ENCODE measurements at regions not wholly inside any gene's neighbourhood (a gene's known extent, or its start where the extent isn't known, plus 50 kb on each side); places are given as distances from the start of the nearest gene placed in this dataset.

DNA sequence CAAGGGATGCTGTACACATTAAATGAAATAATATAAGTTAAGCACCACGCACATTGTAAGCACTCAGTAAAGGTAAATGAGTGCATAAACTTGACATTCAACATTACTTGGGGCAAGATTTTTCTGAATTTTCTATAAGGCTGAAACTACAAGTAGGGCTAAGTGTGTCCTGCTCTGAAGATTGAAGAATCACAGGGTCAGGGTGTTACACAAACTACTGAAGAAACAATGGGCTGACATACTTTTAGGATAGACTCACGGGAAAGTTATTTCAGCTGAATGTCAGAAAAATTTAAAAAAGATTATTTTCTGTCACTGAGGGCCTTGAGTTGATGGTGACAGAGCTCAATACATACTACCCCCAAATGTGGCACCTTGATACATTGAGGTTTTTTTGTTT, 644.2 kb upstream of the PLXNA2 start:
- no peak overlapping the region for H3K4me3 Mint-ChIP-seq
- peaks cover 2% of the 10 kb centered on the region for H3K9me3 Mint-ChIP-seq
- ATAC-seq (no peak), DNase-seq (ENCODE audit: low spot score) (no peak)
- H3K36me3 Mint-ChIP-seq = no peaks in the 10 kb centered on the region
- no peaks in the 10 kb centered on the region for H3K27me3 Mint-ChIP-seq
- H3K27ac Mint-ChIP-seq = no peak overlapping the region
- no peaks in the 10 kb centered on the region for H3K4me1 Mint-ChIP-seq (ENCODE audit: low read depth in 2 of 2)

DNA sequence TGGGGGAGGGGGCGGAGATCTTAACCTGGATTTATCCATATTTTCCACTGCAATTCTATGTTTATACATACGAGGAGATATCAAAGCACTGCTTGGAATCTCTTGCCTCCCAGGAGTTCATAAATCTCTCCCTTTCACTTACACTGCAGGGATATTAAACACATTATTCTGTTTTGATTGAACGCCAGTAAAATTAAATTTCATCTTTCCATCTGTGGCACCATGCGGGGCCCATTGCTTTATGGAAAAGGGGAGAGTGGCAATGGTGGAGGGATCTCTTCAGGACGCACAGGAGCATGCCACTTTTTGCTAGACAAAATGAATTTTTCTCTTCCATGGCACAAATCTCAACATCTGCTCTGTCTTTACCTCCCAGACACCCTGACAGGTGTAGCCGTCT, 648.0 kb upstream of the PLXNA2 start:
- peaks cover 2% of the 10 kb centered on the region for H3K9me3 Mint-ChIP-seq
- no peak overlapping the region for H3K4me3 Mint-ChIP-seq
- no peaks in the 10 kb centered on the region for H3K36me3 Mint-ChIP-seq
- DNase-seq (ENCODE audit: low spot score) = no peak
- no peaks in the 10 kb centered on the region for H3K4me1 Mint-ChIP-seq (ENCODE audit: low read depth in 2 of 2)
- H3K27me3 Mint-ChIP-seq = no peaks in the 10 kb centered on the region
- H3K27ac Mint-ChIP-seq = no peak overlapping the region
- ATAC-seq = no peak

DNA sequence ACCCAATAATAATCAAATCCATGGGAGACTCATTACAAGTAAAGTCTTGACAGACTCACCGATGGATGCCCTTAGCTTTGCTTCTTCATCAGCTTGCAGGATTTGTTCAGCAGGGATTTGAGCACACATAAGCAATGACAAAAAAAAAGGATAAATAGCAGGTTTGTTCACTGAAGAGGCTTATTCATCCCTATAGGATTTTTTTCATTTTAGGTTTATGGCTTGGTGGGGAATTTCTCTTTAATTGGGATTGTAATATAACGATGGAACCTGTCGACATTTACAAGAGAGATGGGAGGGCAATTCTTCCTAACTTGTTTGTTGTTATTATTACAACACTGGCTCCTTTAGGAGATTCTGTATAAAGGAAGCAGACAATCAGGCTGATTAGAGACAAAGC, 649.1 kb upstream of the PLXNA2 start:
- Mint-ChIP-seq H3K4me1 (ENCODE audit: low read depth in 2 of 2) (no peaks in the 10 kb centered on the region), H3K9me3 (peaks cover 2% of the 10 kb centered on the region), H3K4me3 (no peak overlapping the region), H3K27me3 (no peaks in the 10 kb centered on the region), H3K36me3 (no peaks in the 10 kb centered on the region), H3K27ac (no peak overlapping the region)
- no peak for DNase-seq (ENCODE audit: low spot score)
- no peak for ATAC-seq

DNA sequence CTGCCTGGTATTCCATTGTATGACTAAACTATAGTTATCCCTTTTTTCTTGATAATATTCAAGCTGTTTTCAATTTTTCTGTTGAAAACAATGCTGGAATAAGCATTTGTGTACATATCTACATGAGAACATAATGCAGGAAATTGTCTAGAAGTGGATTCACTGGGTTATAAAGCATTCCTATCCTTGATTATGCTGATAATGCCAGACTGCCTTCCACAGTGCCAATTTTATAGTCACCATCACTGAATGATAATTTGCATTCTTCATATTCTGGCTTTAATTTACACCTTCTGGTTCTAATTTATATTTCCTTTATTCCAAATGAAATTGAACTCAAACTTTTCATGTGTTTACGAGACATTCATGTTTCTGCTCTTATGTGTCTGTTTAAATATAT, 651.0 kb upstream of the PLXNA2 start:
- no peak for ATAC-seq
- no peak overlapping the region for H3K4me3 Mint-ChIP-seq
- no peak for DNase-seq (ENCODE audit: low spot score)
- no peaks in the 10 kb centered on the region for H3K9me3 Mint-ChIP-seq
- H3K36me3 Mint-ChIP-seq = no peaks in the 10 kb centered on the region
- no peaks in the 10 kb centered on the region for H3K27me3 Mint-ChIP-seq
- H3K27ac Mint-ChIP-seq = no peak overlapping the region
- no peaks in the 10 kb centered on the region for H3K4me1 Mint-ChIP-seq (ENCODE audit: low read depth in 2 of 2)

DNA sequence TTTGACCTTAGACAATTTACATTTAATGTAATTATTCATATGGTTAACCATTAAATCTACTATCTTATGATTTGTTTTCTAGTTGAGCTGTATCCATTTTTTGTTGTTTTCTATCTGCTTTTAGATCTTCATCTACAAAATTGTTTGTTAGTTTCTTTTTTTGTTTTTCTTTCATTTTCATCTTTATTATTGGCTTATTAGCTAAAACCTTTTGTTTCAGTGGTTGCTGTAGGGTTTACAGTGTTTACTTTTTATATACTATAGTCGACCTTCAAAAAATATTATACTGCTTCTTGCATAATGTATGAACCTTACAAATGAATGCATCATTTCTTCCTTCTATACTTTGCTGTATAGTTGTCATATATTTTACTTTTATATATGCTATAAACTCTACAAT, 651.6 kb upstream of the PLXNA2 start:
- ATAC-seq = no peak
- no peaks in the 10 kb centered on the region for H3K4me1 Mint-ChIP-seq (ENCODE audit: low read depth in 2 of 2)
- H3K27me3 Mint-ChIP-seq = no peaks in the 10 kb centered on the region
- no peak for DNase-seq (ENCODE audit: low spot score)
- no peaks in the 10 kb centered on the region for H3K9me3 Mint-ChIP-seq
- no peaks in the 10 kb centered on the region for H3K36me3 Mint-ChIP-seq
- H3K4me3 Mint-ChIP-seq = no peak overlapping the region
- no peak overlapping the region for H3K27ac Mint-ChIP-seq

DNA sequence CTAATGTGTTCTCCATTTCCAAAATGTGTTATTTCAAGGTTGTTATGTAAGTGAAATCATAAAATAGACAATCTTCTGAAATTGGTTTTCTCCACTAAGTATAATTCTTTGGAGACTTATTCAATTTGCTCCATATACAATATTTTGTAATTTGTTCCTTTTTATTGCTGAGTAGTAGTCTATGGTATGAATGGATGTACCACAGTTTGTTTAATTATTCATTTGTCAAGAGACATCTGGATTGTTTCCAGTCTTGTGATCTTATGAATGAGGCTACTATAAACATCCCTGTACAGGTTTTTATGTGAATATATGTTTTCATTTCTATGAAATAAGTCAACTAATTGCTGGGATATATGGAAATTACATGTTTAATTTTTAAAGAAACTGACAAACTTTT, 652.6 kb upstream of the PLXNA2 start:
- no peak for ATAC-seq
- no peaks in the 10 kb centered on the region for H3K27me3 Mint-ChIP-seq
- no peaks in the 10 kb centered on the region for H3K36me3 Mint-ChIP-seq
- no peaks in the 10 kb centered on the region for H3K4me1 Mint-ChIP-seq (ENCODE audit: low read depth in 2 of 2)
- DNase-seq (ENCODE audit: low spot score) = no peak
- no peak overlapping the region for H3K4me3 Mint-ChIP-seq
- H3K9me3 Mint-ChIP-seq = no peaks in the 10 kb centered on the region
- H3K27ac Mint-ChIP-seq = no peak overlapping the region

GRCh38 chr1:208899438-208899837, 655.3 kb upstream of the PLXNA2 start:
- DNase-seq (ENCODE audit: low spot score) (no peak), ATAC-seq (no peak)
- Mint-ChIP-seq H3K4me3 (no peak overlapping the region), H3K27ac (no peak overlapping the region), H3K27me3 (no peaks in the 10 kb centered on the region), H3K36me3 (no peaks in the 10 kb centered on the region), H3K4me1 (ENCODE audit: low read depth in 2 of 2) (no peaks in the 10 kb centered on the region), H3K9me3 (no peaks in the 10 kb centered on the region)

DNA sequence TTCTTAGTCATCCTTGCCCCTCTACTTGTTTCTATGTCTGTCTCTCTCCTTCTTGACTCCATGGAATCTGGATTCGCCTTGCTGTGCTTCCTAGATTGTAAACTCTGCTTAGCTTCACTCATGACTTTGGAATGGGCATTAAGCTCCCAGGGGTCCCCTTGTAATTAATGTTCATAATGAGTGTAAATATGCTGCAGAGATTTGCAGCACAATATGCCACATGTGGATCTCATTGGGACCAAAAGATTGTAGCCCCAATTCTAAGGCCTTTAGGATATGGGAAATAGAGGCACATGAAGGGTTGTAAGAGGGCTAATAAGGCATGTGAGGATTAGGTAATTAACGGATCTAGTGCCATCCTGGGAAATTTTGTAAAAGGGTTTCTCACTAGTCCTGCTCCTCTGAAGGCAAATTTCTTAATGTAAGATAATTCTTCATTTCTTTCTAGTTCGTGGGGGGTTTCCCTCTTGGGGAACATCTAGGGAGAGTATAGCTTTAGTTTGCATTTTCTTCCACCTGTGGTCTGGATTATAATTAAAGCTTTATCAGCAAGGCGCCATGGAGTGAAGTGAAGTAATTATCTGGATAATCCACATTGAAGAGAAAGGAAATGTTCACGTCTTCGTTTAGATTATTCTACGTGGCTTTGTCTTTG, 659.2 kb upstream of the PLXNA2 start:
- H3K4me3 Mint-ChIP-seq = no peak overlapping the region
- ATAC-seq (no peak), DNase-seq (ENCODE audit: low spot score) (no peak)
- H3K27ac Mint-ChIP-seq = no peak overlapping the region
- no peaks in the 10 kb centered on the region for H3K27me3 Mint-ChIP-seq
- no peaks in the 10 kb centered on the region for H3K9me3 Mint-ChIP-seq
- H3K4me1 Mint-ChIP-seq (ENCODE audit: low read depth in 2 of 2) = no peaks in the 10 kb centered on the region
- no peaks in the 10 kb centered on the region for H3K36me3 Mint-ChIP-seq

DNA sequence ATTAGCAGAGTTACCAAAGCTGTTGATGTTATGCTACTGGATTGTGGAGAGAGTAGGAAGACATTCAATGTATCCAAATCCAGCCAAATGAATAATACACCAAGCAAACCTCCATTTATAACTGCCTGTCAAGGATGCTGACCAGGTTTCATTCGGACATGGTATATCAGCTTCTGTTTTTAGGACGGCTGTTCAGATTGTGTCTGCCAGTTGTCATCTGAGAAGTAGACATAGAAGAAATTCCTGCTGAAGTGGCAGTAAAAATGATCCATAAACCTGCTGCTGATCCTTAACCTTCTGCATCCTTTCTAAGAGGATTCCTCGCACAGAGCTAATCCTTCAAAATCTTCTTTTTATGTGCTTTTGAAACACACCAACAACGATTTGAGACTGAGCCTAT, 663.6 kb upstream of the PLXNA2 start:
- H3K9me3 Mint-ChIP-seq = peaks cover 5% of the 10 kb centered on the region
- no peak overlapping the region for H3K4me3 Mint-ChIP-seq
- no peaks in the 10 kb centered on the region for H3K4me1 Mint-ChIP-seq (ENCODE audit: low read depth in 2 of 2)
- no peak for ATAC-seq
- DNase-seq (ENCODE audit: low spot score) = no peak
- no peaks in the 10 kb centered on the region for H3K27me3 Mint-ChIP-seq
- no peak overlapping the region for H3K27ac Mint-ChIP-seq
- H3K36me3 Mint-ChIP-seq = no peaks in the 10 kb centered on the region

GRCh38 chr1:208909011-208909984, 665.1 kb upstream of the PLXNA2 start:
- Mint-ChIP-seq H3K4me3 (no peak overlapping the region), H3K9me3 (peaks cover 5% of the 10 kb centered on the region), H3K27ac (no peak overlapping the region), H3K27me3 (no peaks in the 10 kb centered on the region), H3K4me1 (ENCODE audit: low read depth in 2 of 2) (no peaks in the 10 kb centered on the region), H3K36me3 (no peaks in the 10 kb centered on the region)
- no peak for ATAC-seq
- DNase-seq (ENCODE audit: low spot score) = no peak

- H3K27me3 Mint-ChIP-seq = no peaks in the 10 kb centered on the region
- DNase-seq (ENCODE audit: low spot score) = no peak
- peaks cover 5% of the 10 kb centered on the region for H3K9me3 Mint-ChIP-seq
- no peaks in the 10 kb centered on the region for H3K36me3 Mint-ChIP-seq
- no peak overlapping the region for H3K4me3 Mint-ChIP-seq
- no peak for ATAC-seq
- no peaks in the 10 kb centered on the region for H3K4me1 Mint-ChIP-seq (ENCODE audit: low read depth in 2 of 2)
- H3K27ac Mint-ChIP-seq = no peak overlapping the region
These were observed 666.0 kb upstream of the PLXNA2 start for GRCh38 chr1:208910161-208910560.

DNA sequence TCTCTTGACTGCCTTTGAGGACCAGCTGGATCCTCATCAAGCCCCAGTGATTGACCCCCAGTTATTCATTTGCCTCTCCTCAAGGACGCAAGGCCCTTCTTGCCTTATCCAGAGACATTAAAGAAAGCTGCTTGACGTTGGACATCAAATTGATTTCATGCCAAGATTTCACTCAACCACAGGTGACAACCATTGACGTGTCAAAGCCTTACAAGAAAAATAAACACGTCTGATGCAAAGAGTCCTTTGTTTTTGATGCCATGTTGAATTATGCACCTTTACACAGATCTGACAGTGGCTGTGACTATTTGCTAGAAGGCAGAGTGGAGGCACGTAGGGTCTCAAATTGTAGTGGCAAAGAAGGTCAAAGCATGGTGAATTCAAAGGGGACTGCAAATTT, 666.2 kb upstream of the CAMK1G start:
- Mint-ChIP-seq H3K27me3 (no peaks in the 10 kb centered on the region), H3K27ac (no peak overlapping the region)

DNA sequence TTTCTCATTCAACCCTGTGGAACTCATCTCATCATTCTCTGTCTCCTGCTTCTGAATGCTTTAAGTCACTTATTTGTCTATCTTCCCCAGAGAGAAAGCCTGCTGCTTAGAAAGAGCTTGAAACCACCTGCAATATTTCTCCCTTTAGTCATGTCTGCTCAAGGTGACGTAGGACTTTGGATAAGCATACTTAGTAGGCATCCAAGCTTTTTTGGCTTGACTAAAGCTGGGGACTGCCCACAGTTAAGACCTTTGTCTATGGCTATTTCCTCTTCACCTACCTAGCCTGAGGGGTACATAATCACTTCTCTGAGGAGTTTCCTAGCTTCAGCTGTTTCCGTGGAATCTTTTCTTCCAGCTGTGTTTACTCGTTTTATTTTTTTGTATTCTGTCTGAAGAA, 665.8 kb upstream of the CAMK1G start:
- ATAC-seq = no peak
- Mint-ChIP-seq H3K4me3 (no peak overlapping the region), H3K27ac (no peak overlapping the region), H3K4me1 (ENCODE audit: low read depth in 2 of 2) (no peaks in the 10 kb centered on the region), H3K36me3 (no peaks in the 10 kb centered on the region), H3K27me3 (no peaks in the 10 kb centered on the region), H3K9me3 (peaks cover 3% of the 10 kb centered on the region)
- no peak for DNase-seq (ENCODE audit: low spot score)

More for the DNA sequence above, 666.2 kb upstream of the CAMK1G start:
- ATAC-seq (no peak), DNase-seq (ENCODE audit: low spot score) (no peak)
- no peak overlapping the region for H3K4me3 Mint-ChIP-seq
- no peaks in the 10 kb centered on the region for H3K36me3 Mint-ChIP-seq
- H3K4me1 Mint-ChIP-seq (ENCODE audit: low read depth in 2 of 2) = no peaks in the 10 kb centered on the region
- H3K9me3 Mint-ChIP-seq = peaks cover 3% of the 10 kb centered on the region

DNA sequence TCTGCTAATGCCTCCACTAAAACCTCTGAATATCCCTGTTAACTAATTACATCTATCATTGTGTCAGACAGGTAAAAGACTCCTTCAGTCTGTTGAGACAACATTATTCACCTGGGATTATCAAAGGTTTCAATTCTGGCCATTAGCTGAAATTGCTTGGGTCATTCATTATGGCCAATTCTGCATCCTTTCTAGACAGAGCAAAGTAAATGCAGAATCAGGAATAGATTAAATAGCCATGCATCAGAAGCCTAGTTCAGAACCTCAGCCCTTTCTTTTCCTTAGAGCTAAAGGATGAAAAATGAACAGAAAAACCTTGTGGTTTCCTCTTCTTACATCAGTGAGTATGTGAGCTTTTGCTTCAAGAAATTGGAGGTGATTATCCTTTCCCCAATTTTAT, 665.4 kb upstream of the CAMK1G start:
- no peaks in the 10 kb centered on the region for H3K4me1 Mint-ChIP-seq (ENCODE audit: low read depth in 2 of 2)
- DNase-seq (ENCODE audit: low spot score) (no peak), ATAC-seq (no peak)
- H3K36me3 Mint-ChIP-seq = no peaks in the 10 kb centered on the region
- H3K27ac Mint-ChIP-seq = no peak overlapping the region
- H3K9me3 Mint-ChIP-seq = peaks cover 3% of the 10 kb centered on the region
- H3K27me3 Mint-ChIP-seq = no peaks in the 10 kb centered on the region
- H3K4me3 Mint-ChIP-seq = no peak overlapping the region

All from natural killer cell treated with Interleukin-12 subunit alpha and Interleukin-12 subunit beta and Interleukin-15 and Interleukin-18, amount 100 ng/mL, for 72 hours (primary cell).